GM21423 (cell line): ENCODE measurements at regions not wholly inside any gene's neighbourhood (a gene's known extent, or its start where the extent isn't known, plus 50 kb on each side); places are given as distances from the start of the nearest gene placed in this dataset.
"Not testable (repeated sequence)": the region's sequence is repeated elsewhere in the genome, so short reads cannot be mapped to it uniquely, and the experiment has no call there.

Experiments used
- ATAC-seq: cut with Tn5 transposase; IDR thresholded peaks from one replicate; pipeline ENCODE4 v1.9.1; 2021; ENCODE audit warnings: mild to moderate bottlenecking, moderate library complexity; ENCODE audit not compliant: unreplicated experiment

DNA sequence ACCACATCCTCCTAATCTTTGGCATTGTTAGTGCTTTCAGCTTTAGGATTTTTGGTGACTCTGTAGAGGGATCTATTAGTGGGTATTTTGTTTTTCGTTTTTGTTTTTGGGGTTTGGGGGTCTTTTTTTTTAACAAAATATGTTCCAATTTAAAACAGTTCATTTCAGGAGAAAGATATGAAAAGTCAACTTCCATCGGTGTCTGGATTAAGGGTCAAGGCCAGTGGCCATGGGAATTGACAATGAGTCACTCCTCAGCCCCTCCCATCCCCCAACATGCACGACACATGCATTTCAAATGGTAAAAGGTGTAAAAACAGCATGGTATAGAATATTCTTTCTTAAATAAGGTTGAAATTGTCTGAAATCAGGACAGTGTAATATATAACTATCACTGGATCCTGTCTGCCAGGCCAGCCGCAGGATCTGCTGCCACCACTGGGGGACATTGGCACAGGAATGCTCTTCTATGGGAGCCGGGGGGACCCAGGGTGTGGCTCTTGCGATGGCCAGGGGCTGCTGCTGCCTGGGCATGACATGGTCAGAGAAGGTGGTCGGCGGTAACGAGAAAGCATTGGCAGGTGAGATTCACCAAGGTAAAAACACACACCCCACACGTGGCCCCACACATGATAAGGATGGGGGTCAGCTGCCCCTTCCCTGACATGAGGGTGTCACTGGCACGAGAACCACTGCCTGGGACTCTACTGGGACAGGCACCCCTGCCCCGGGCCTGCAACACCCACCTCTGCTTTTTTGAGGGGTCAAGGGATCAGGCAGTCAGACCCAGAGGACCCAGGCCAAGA is 126.2 kb upstream of the KCTD7 start:
- no peak for ATAC-seq

DNA sequence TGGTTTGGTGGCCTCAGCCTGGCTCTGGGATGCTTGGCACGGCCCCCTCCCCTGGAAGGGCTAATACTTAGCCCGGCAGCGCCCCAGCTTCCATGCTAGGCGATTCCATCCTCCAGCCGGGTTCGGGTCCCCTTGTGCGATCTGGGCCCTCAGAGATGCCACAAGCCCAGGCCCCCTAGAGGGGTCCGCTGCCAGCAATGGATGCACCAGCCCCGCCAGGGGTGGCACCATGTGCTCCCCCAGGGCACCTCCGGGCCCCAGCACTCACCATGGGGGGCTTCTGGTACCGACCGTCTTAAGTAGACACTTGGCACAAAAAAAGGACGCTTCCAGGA is 125.7 kb upstream of the KCTD7 start:
- no peak for ATAC-seq

GRCh38 chr7:66503551-66504031 is 125.1 kb upstream of the KCTD7 start:
- ATAC-seq = no peak

GRCh38 chr7:66504131-66504530 is 124.5 kb upstream of the KCTD7 start:
- no peak for ATAC-seq

GRCh38 chr7:66505009-66505408 is 123.7 kb upstream of the KCTD7 start:
- ATAC-seq = no peak

DNA sequence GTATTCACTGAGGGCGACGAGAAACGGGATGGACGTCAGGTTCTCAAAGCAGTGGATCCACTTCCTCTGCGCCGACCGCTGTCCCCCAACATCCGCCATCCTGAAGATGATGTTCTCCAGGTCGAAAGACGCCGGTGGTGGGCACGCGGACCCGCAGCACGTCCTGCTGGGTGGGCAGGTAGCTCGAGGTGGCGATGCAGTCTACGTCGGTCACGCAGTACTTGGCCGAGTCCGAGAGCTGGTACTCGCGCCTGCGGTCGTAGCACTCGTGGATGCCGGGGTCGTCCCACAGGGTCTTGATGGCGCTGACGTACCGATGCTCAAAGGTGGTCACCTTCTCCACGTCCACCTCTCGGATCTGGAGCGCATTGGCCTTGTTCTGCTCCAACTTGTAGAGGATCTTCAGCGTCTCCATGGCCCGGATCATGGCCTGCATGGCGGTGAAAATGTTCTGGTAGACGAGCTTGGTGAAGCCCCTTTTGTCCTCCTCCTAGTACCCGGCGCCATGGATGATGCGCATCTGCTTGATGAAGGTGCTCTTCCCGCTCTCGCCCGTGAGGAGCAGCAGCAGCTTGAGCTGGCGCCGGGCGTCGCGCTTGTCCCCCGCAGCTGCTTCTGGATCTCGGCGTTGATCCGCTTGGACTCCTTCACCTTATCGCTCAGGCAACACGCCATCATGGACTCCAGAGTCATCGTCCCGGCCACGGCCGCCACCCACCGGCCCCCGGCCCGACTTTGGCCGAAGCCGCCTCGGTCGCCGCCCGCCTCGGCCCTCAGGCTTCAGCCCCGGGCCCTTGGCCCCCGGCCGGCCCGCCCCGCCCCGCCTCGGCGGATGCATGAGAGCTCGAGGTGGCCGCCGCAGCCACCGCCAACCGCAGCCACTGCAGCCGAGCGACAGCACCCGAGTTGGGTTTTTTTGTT is 122.9 kb upstream of the KCTD7 start:
- no peak for ATAC-seq

DNA sequence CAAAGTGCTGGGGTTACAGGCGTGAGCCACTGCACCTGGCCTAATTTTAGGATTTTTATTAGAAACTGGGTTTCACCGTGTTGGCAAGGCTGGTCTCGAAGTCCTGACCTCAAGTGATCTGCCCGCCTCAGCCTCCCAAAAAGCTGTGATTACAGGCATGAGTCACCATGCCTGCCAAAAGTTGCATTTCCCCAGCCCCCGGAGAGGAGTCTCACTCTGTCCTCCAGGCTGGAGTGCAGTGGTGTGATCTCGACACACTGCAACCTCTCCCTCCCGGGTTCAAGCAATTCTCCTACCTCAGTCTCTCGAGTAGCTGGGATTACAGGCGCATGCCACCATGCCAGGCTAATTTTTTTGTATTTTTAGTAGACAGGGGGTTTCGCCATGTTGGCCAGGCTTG is 122.0 kb upstream of the KCTD7 start:
- ATAC-seq = not testable (repeated sequence)

DNA sequence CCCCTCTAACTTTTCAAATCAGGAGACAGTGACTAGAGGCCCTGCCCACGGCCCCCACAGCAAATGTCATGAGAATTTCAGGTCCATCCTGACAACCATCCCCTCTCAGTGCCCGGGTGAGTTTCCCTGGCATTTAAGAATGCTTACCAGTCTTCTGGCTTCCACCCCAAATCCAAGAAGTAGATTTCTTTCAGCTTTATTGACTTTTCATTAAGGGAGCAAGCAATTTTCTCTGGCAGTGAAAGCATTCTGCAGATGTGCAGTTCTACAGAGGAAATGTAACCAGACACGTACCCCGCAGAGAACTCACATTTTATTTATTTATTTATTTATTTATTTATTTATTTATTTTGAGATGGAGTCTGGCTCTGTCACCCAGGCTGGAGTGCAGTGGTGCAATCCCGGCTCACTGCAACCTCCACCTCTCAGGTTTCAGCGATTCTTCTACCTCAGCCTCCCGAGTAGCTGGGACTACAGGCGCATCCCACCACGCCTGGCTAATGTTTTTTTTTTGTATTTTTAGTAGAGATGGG is 120.9 kb upstream of the KCTD7 start:
- no peak for ATAC-seq

DNA sequence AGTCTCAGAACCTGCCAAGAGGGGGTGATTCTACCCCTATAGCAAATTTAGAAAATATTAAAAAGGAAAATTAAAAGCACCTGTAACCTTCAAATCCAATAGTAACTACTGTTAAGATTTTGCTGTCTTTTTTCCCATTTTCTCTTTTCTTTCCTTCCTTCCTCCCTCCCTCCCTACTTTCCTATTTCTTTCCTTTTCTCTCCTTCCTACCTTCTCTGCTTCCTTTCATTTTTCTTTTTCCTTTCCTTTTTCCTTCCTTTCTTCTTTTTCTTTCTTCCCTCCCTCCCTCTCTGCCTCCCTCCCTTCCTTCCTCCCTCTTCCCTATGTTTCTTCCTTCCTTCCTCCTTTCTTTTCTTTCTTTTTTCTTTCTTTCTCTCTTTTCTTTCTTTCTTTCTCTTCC is 120.2 kb upstream of the KCTD7 start:
- ATAC-seq = no peak

GRCh38 chr7:66514050-66514449 is 114.6 kb upstream of the KCTD7 start:
- no peak for ATAC-seq

DNA sequence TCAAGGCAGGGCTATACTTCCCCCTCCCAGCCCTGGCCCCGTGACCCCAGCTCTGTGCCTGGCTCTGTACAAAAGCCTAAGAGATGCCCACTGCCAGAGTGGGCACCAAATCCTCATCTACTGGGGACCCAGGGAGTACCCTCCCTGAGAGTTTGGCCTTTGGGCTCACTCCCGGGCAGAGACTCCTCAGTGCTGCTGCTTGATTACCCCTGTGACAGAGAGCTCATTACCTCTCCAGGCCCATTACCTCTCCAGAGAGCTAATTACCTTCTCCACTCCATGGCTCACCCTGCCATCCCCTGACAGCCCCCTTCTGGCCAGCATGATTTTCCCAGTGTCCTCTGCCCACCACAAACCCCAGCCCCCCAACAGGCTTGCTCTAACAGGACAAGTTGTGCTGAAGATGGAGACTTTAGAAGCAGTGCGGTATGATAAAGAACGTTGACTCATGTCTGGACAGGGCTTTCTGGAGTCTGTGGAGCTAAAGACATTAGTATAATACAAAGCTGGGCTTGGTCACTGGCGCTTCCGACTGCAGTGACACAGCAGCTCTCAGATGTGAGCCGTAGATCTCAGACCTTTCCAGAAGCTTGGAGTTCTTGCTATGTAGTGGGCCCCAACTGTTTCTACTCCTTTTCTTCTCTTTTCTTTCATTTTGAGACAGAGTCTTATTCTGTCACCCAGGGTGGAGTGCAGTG is 111.3 kb upstream of the KCTD7 start:
- ATAC-seq = no peak

DNA sequence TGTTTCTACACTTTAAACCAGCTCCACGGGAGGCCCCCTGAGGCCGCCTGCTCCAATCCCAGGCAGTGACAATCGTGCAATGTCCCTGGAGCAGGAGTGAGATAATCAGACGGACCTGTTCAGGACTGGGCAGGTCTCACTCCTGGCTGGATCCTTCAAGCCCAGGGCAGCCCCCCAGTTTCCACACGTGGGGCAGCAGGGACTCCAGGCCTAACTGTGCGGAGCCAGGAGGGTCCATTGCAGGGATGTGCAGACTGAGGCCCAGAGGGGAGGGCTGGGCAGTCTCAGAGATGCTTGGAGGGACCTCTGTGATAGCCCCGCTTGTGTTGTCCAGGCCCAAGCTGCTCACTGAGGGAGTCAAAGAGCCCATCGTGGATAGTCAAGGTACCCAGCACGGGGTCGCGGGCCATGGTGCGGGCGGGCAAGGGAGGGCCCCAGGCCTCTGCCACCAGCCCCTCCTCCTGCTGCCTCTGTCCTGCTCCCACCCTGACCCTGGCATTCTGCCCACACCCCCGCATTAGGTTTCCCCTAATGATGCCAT is 110.5 kb upstream of the KCTD7 start:
- no peak for ATAC-seq

- ATAC-seq = no peak
Measured at GRCh38 chr7:66521675-66522074, 107.0 kb upstream of the KCTD7 start.

DNA sequence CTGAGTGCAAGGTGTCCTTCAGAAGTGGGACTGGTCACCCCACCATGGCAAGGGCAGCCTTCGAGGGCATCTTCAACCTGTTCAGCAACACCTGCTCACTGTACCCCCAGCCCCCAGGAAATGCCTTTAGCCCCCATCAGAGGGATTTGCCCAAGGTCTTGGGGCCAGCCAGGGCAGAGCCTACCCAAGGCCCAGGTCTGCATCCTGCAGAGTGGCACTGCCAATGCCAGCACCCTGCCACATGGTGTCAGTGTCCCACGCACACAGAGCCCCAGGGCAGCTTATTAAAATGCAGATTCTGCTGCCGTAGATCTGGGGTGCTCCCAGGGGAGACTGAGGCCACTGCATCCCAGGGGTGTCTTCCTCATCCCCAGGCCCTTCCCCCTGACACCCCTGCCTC is 106.2 kb upstream of the KCTD7 start:
- ATAC-seq = no peak

DNA sequence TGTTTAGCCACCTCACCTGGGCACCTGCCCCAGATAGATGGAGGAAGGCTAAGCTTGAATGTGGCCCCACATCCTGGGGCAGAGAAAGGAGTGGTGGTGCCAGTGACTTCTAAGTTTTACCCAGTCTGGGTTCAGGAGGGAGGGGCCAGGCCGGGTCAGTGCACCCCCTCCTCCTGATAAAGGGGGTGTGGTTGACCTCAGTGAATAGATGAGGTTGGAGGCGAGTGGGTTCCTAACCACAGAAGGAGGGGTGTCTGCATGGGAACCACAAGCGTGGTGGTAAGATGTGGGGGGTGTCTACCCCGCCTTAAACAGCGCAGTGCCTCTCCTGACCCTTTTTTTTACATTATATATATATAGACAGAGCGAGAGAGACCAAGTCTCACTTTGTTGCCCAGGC is 105.3 kb upstream of the KCTD7 start:
- no peak for ATAC-seq

DNA sequence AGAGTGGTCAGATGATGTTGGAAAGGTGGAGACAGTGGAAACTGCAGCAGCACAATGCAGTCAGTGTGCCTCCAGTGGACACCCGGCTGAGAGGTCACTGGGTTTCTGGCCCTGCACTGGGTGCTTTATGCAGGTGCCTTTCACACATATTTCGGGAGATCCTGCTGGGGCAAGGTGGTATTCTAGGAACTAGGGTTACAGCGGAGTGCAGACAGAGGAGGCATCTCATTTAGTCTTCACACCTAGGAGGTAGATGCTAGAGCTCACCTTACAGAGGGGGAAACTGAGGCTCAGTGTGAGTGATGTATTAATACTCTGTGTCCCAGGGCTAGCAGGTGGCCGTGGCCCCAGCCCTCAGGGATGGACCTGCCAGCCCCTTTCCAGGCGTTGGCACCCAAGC is 103.9 kb upstream of the KCTD7 start:
- no peak for ATAC-seq

GRCh38 chr7:66526782-66527181 is 101.9 kb upstream of the KCTD7 start:
- ATAC-seq = not testable (repeated sequence)

GRCh38 chr7:66528652-66529051 is 100.0 kb upstream of the KCTD7 start:
- ATAC-seq = no peak

DNA sequence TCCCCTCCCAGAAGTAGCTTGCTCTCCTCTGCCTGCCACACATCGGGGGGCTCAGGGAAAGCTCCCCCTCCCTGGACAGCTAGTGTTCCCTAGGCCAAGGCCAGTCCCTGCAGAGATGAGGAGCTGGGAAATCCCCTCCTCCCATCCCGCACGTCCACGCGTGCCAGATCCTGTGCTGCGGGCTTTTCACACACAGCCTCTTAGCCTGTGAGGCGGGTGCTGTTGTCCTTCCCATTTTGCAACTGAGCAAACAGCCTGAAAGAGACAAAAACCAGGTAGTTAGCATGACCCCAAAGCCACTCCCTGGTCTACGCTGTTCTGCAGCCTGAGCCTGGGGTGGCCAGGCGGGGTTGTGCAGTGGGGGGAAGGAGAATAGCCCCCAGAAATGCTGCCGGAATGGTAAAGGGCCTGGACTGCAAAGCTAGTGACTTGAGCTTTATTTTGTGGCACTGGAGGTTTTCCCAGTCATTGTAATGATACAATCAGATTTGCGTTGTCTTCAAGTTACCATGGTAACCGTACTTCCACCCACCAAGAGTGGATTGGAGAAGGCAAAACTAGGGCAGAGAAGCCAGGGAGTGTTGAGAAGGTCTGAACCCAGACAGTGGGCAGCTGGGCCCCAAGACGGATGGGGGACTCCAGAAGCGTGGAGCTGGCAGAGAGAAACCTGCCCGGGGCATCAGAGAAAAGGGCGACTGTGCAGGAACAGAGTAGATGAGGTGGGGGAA is 98.6 kb upstream of the KCTD7 start:
- no peak for ATAC-seq
